ENCODE measurements at regions not wholly inside any gene's neighbourhood (a gene's known extent, or its start where the extent isn't known, plus 50 kb on each side); places are given as distances from the start of the nearest gene placed in this dataset.

DNA sequence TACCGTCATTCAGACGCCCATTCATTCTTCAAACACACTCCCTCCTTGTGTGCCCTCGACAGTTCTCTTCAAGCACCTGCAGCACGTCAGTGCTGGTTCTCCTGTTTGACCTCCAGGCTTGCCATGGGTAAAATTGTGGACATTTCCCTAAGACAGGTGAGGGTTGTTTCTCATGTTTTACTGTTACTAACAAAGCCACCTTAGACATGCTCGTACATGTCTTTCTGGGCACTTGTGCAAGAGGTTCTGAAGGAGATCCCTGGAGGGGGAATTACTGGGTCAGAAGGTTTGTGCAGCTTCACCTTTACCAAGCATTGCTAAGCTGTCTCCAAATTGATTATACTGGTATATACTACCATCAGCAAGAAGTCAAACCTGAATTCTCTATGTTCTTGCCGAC is 189.7 kb upstream of the TMEM45B start:
- TF ChIP-seq CTCF (conservative IDR thresholded peaks at IDR 0.05) (no peak), EZH2 (IDR thresholded peaks at IDR 0.05; ENCODE audit: low read depth) (no peak)
- peaks cover 5% of the 10 kb centered on the region for H3K4me1 ChIP-seq (replicated peaks; ENCODE audit: insufficient read depth)
- intact Hi-C loops (cut with micrococcal nuclease; ENCODE audit: unreplicated experiment) = no loop called here
- DNase-seq = no peak
- H3K79me2 ChIP-seq (ENCODE audit: low read depth) = no peaks in the 10 kb centered on the region
- H3K36me3 ChIP-seq (ENCODE audit: low read depth) = no peaks in the 10 kb centered on the region
- H2AFZ ChIP-seq = no peak overlapping the region
- no peak overlapping the region for H3K4me3 ChIP-seq
- BruUV-seq (replicated peaks) = no TSS peak
- POLR2A ChIA-PET (ENCODE audit: unreplicated experiment) = no interaction called here
- no peaks in the 10 kb centered on the region for H3F3A ChIP-seq (ENCODE audit: insufficient read depth, low read depth)
- 0 out of 2 replicates have a peak, but pooled peaks cover under 1% of the 10 kb centered on the region for H3K9me3 ChIP-seq (ENCODE audit: insufficient read depth, low read depth)
- CTCF ChIA-PET = no interaction called here
- no peaks in the 10 kb centered on the region for H3K9me2 ChIP-seq (ENCODE audit: insufficient read depth)
- no peaks in the 10 kb centered on the region for H4K20me1 ChIP-seq (ENCODE audit: insufficient read depth)
- no peaks in the 10 kb centered on the region for H3K27me3 ChIP-seq (ENCODE audit: insufficient read depth, low read depth)
- H3K4me2 ChIP-seq = no peak overlapping the region
- no peak overlapping the region for H3K27ac ChIP-seq

- no TSS peak for BruUV-seq (replicated peaks)
- no peaks in the 10 kb centered on the region for H3K79me2 ChIP-seq (ENCODE audit: low read depth)
- no peaks in the 10 kb centered on the region for H4K20me1 ChIP-seq (ENCODE audit: insufficient read depth)
- H3K4me3 ChIP-seq = no peak overlapping the region
- no peaks in the 10 kb centered on the region for H3K4me1 ChIP-seq (replicated peaks; ENCODE audit: insufficient read depth)
- no peaks in the 10 kb centered on the region for H3K9me2 ChIP-seq (ENCODE audit: insufficient read depth)
- no peaks in the 10 kb centered on the region for H3K36me3 ChIP-seq (ENCODE audit: low read depth)
- H3K27me3 ChIP-seq (ENCODE audit: insufficient read depth, low read depth) = no peaks in the 10 kb centered on the region
- no peaks in the 10 kb centered on the region for H3F3A ChIP-seq (ENCODE audit: insufficient read depth, low read depth)
- ChIA-PET POLR2A (ENCODE audit: unreplicated experiment) (no interaction called here), CTCF (no interaction called here)
- H3K27ac ChIP-seq = no peak overlapping the region
- TF ChIP-seq EZH2 (IDR thresholded peaks at IDR 0.05; ENCODE audit: low read depth) (no peak), CTCF (conservative IDR thresholded peaks at IDR 0.05) (no peak)
- no peak overlapping the region for H2AFZ ChIP-seq
- 0 out of 2 replicates have a peak, but pooled peaks cover 3% of the 10 kb centered on the region for H3K9me3 ChIP-seq (ENCODE audit: insufficient read depth, low read depth)
- DNase-seq = no peak
- no peak overlapping the region for H3K4me2 ChIP-seq
- intact Hi-C loops (cut with micrococcal nuclease; ENCODE audit: unreplicated experiment) = no loop called here
These were observed 184.4 kb upstream of the TMEM45B start for GRCh38 chr11:129631201-129631600.

- TSS peak; percentile 46 for BruUV-seq (replicated peaks)
- Histone ChIP-seq H3K4me2 (no peak overlapping the region), H4K20me1 (ENCODE audit: insufficient read depth) (no peaks in the 10 kb centered on the region), H3K4me3 (no peak overlapping the region), H3K27ac (peak overlapping the region; percentile 72), H3K9me2 (ENCODE audit: insufficient read depth) (no peaks in the 10 kb centered on the region), H3K36me3 (ENCODE audit: low read depth) (no peaks in the 10 kb centered on the region), H3K27me3 (ENCODE audit: insufficient read depth, low read depth) (no peaks in the 10 kb centered on the region), H3K9me3 (ENCODE audit: insufficient read depth, low read depth) (peaks cover 4% of the 10 kb centered on the region; the same call in 1 of the 2 replicates), H2AFZ (peak overlapping the region; percentile 59), H3K4me1 (replicated peaks; ENCODE audit: insufficient read depth) (peaks cover 52% of the 10 kb centered on the region), H3F3A (ENCODE audit: insufficient read depth, low read depth) (peaks cover 26% of the 10 kb centered on the region), H3K79me2 (ENCODE audit: low read depth) (no peaks in the 10 kb centered on the region)
- POLR2A ChIA-PET (ENCODE audit: unreplicated experiment) = no interaction called here
- TF ChIP-seq CTCF (conservative IDR thresholded peaks at IDR 0.05) (no peak), EZH2 (IDR thresholded peaks at IDR 0.05; ENCODE audit: low read depth) (no peak)
- CTCF ChIA-PET = no interaction called here
- DNase-seq = no peak
- intact Hi-C loops (cut with micrococcal nuclease; ENCODE audit: unreplicated experiment) = no loop called here
These were observed 178.7 kb upstream of the TMEM45B start for GRCh38 chr11:129636926-129637325.
